HL-60 (cell line): ENCODE measurements at regions not wholly inside any gene's neighbourhood (a gene's known extent, or its start where the extent isn't known, plus 50 kb on each side); places are given as distances from the start of the nearest gene placed in this dataset.

Experiments
- POLR2AphosphoS5 ChIP-seq: IDR thresholded peaks from 2 replicates; pipeline ENCODE4 v1.6.1; 2012; ENCODE audit warnings: low read depth
- TF ChIP-seq, protein P1 (sequence below): IDR thresholded peaks from 2 replicates; pipeline ENCODE4 v1.6.1; 2012; ENCODE audit warnings: low read depth; ENCODE audit not compliant: insufficient replicate concordance
- TF ChIP-seq, protein P2 (sequence below): IDR thresholded peaks from one replicate; pipeline ENCODE4 v1.5.1; 2011; ENCODE audit warnings: low read length, control low read depth, inconsistent platforms; ENCODE audit not compliant: insufficient read depth

DNA sequence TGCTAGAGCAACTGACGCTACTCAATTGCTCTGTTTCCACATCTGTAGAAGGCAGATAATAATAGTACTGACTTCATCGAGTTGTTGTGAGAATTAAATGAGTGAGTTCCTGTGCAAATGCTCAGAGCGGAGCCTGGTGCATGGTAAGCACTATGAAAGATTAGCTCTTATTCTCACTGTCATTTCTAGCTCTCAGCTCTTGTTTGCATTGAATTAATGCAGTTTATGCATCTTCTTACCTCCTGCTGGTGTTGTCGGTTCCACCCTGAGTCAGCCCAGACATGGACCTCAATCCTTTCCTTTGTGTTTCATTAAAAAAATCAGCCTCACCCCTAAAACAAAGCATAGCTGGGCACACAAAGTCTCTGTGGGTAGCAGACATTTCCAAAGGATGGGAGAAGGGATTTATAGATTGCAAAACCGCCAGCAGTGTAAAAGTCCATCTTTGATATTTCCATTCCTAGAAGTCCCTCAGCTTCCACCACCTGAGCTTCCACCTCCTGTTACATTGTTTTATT lies 254.4 kb upstream of the CSF3R start:
- TF ChIP-seq, protein P1, sequence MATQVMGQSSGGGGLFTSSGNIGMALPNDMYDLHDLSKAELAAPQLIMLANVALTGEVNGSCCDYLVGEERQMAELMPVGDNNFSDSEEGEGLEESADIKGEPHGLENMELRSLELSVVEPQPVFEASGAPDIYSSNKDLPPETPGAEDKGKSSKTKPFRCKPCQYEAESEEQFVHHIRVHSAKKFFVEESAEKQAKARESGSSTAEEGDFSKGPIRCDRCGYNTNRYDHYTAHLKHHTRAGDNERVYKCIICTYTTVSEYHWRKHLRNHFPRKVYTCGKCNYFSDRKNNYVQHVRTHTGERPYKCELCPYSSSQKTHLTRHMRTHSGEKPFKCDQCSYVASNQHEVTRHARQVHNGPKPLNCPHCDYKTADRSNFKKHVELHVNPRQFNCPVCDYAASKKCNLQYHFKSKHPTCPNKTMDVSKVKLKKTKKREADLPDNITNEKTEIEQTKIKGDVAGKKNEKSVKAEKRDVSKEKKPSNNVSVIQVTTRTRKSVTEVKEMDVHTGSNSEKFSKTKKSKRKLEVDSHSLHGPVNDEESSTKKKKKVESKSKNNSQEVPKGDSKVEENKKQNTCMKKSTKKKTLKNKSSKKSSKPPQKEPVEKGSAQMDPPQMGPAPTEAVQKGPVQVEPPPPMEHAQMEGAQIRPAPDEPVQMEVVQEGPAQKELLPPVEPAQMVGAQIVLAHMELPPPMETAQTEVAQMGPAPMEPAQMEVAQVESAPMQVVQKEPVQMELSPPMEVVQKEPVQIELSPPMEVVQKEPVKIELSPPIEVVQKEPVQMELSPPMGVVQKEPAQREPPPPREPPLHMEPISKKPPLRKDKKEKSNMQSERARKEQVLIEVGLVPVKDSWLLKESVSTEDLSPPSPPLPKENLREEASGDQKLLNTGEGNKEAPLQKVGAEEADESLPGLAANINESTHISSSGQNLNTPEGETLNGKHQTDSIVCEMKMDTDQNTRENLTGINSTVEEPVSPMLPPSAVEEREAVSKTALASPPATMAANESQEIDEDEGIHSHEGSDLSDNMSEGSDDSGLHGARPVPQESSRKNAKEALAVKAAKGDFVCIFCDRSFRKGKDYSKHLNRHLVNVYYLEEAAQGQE, result no peak
- TF ChIP-seq, protein P2, sequence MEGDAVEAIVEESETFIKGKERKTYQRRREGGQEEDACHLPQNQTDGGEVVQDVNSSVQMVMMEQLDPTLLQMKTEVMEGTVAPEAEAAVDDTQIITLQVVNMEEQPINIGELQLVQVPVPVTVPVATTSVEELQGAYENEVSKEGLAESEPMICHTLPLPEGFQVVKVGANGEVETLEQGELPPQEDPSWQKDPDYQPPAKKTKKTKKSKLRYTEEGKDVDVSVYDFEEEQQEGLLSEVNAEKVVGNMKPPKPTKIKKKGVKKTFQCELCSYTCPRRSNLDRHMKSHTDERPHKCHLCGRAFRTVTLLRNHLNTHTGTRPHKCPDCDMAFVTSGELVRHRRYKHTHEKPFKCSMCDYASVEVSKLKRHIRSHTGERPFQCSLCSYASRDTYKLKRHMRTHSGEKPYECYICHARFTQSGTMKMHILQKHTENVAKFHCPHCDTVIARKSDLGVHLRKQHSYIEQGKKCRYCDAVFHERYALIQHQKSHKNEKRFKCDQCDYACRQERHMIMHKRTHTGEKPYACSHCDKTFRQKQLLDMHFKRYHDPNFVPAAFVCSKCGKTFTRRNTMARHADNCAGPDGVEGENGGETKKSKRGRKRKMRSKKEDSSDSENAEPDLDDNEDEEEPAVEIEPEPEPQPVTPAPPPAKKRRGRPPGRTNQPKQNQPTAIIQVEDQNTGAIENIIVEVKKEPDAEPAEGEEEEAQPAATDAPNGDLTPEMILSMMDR, result no peak
- TF ChIP-seq POLR2AphosphoS5, result no peak
